Epithelial cell of prostate (primary cell): ENCODE measurements at regions not wholly inside any gene's neighbourhood (a gene's known extent, or its start where the extent isn't known, plus 50 kb on each side); places are given as distances from the start of the nearest gene placed in this dataset.
"Not testable (repeated sequence)": the region's sequence is repeated elsewhere in the genome, so short reads cannot be mapped to it uniquely, and the experiment has no call there.

Experiments
- DNase-seq: peaks from one replicate; pipeline ENCODE4 v3.0.0-alpha.2; 2011; ENCODE audit warnings: low read depth, low spot score
- H3K27ac ChIP-seq: fragments of 450-650 bp; 2 replicates; pipeline ENCODE4 v1.5.1; 2017; ENCODE audit warnings: mild to moderate bottlenecking

- no peak for DNase-seq
- H3K27ac ChIP-seq: no peak overlapping the region
These were observed 212.3 kb downstream of the TRIM36 start for GRCh38 chr5:114957384-114957783.

GRCh38 chr5:114953565-114953964 is 216.1 kb downstream of the TRIM36 start:
- H3K27ac ChIP-seq: no peak overlapping the region
- no peak for DNase-seq

GRCh38 chr5:114952876-114953275 is 216.8 kb downstream of the TRIM36 start:
- DNase-seq: no peak
- H3K27ac ChIP-seq: no peak overlapping the region

GRCh38 chr5:114949756-114950155 is 220.0 kb downstream of the TRIM36 start:
- DNase-seq: no peak
- no peak overlapping the region for H3K27ac ChIP-seq

GRCh38 chr5:114948986-114949621 is 220.6 kb downstream of the TRIM36 start:
- DNase-seq: no peak

DNA sequence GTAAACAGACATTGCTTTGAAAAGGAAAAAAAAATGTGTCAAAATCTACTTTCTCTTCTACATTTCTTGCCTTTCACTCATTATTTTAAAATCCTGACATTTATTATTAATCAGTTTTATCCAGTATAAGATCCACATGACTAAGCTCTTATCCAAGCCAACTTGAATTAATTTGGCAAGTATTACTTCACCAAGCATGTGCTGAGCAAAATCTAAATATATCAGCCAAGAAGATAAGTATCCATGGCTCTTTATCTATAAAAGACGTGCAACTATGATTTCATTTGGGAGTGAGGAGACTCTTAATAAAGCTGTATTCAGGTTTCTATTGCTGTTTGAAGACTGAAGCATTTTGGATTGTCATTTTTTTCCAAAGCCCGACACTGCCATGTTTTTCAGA is 221.3 kb downstream of the TRIM36 start:
- H3K27ac ChIP-seq: no peak overlapping the region
- DNase-seq: no peak

More at GRCh38 chr5:114948986-114949621, 220.6 kb downstream of the TRIM36 start:
- no peak overlapping the region for H3K27ac ChIP-seq

DNA sequence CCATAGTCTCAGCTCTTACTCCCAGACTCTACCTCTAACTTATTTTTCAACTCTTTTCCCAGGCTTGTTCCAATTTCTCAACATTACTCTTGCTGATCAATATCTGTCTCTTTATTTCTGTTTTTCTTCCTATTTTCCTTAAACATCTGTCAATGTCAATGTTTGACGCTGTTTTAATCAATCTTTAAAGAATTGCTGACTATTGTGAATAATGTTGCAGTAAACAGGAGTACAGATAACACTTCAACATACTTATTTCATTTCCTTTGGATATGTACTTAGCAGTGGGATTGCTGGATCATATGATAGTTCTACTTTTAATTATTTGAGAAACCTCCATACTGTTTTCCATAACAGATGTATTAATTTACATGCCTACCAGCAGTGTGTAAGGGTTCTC is 229.0 kb downstream of the TRIM36 start:
- no peak overlapping the region for H3K27ac ChIP-seq

DNA sequence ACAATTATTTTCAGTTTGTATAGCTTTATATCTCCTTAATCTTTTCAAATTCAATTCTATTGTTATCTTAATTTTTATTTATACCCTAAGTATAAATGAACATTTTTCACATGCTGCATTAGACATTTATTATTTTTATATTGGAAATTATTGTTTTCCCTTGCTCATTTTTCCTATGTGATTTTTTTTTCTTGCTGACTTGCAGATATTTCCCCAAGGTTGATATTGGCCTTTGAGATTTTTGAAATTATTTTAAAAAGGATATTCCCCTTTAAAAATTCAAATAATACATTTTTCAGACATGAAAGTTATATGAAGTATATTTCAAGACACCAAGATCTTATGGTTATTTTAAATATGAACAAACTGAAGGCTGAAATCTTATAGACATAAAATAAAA is 234.2 kb downstream of the TRIM36 start:
- DNase-seq: no peak

More for the DNA sequence above, 229.0 kb downstream of the TRIM36 start:
- DNase-seq: no peak

DNA sequence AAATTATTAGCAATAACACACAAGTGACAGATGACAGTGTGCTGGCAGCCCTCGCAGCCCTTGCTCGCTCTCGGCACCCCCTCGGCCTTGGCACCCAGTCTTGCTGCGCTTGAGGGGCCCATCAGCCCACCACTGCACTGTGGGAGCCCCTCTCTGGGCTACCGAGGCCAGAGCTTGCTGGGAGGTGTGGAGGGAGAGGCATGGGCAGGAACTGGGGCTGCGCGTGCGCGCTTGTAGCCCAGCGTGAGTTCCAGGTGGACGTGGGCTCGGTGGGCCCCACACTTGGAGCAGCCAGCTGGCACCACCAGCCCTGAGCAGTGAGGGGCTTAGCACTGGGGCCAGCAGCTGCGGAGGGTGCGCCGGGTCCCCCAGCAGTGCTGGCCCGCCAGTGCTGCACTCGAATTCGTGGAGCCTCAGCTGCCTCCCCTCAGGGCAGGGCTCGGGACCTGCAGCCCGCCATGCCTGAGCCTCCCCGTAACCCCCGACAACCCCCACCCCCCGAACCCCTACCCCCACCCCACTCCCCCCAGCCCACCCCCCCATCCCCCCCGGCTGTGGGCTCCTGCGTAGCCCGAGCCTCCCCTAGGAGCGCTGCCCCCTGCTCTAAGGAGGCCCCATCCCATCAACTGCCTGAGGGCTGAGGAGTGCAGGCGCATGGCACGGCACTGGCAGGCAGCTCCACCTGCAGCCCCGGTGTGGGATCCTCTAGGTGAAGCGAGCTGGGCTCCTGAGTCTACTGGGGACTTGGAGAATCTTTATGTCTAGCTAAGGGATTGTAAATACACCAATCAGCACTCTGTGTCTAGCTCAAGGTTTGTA is 240.9 kb downstream of the TRIM36 start:
- DNase-seq: no peak
- no peak overlapping the region for H3K27ac ChIP-seq

More for the DNA sequence above, 234.2 kb downstream of the TRIM36 start:
- H3K27ac ChIP-seq: no peak overlapping the region

- H3K27ac ChIP-seq: no peak overlapping the region
- no peak for DNase-seq
These were observed 244.9 kb downstream of the TRIM36 start for GRCh38 chr5:114924769-114925168.

- DNase-seq: no peak
- no peak overlapping the region for H3K27ac ChIP-seq
These were observed 257.4 kb downstream of the TRIM36 start for GRCh38 chr5:114912189-114912920.

DNA sequence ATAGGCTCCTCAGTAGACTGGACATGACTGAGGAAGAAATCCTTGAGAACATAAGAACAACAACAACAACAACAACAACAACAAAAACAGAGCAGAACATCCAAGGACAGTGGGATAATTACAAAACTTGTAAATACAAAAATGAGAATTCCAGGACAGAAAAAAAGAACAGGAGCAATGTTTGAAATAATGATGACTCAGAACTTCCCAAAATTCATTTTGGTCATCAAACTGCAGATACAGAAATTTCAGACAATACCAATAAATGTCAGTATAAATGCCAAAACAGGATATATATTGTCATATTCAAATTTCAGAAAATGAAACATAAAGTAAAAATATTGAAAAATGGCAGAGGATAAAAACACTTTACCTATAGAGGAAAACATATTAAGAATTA is 259.0 kb downstream of the TRIM36 start:
- H3K27ac ChIP-seq: no peak overlapping the region
- no peak for DNase-seq

GRCh38 chr5:114909424-114909823 is 260.3 kb downstream of the TRIM36 start:
- no peak overlapping the region for H3K27ac ChIP-seq
- DNase-seq: no peak

DNA sequence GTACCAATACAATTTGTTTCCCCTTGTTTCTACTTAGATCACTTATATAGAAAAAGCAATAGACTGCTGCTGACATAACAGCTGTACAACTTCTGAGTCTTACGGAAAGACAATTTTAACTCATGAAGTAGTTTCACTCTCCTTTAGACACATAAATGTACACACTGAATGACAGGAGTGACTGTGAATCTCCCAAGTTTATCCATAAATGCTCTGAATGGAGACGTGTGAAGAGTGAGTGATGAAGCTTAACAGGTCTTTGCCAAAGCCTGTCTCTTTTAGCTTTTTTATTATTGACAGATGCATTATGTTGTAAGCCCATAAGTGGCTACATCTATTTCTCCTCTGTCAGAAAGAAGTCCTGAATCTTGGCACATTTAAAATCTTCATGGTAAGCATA is 265.9 kb downstream of the TRIM36 start:
- H3K27ac ChIP-seq: no peak overlapping the region
- no peak for DNase-seq

GRCh38 chr5:114898602-114899001 is 271.1 kb downstream of the TRIM36 start:
- no peak for DNase-seq
- no peak overlapping the region for H3K27ac ChIP-seq

DNA sequence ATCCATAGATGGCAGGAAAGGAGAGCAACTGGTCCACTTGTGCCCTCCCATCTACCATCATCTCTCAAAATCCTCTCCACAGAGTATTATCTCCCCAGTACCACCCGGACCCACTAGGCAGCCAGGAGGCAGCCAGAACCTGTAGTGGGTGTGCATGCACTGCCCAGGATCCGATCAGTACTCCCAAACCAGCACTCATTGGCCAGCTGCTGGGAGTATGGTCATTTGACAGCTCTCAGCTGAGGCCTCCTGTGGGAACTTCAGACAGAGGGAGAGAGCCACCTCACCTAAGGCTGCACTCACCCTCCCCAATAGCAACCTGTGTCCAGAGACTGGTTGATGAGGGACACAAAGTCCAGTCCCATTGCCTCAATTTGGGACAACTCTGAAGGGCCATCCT is 286.0 kb downstream of the TRIM36 start:
- DNase-seq: no peak
- H3K27ac ChIP-seq: no peak overlapping the region

GRCh38 chr5:114859438-114859735 is 310.3 kb downstream of the TRIM36 start:
- DNase-seq: no peak
- no peak overlapping the region for H3K27ac ChIP-seq

GRCh38 chr5:114858665-114859437 is 310.9 kb downstream of the TRIM36 start:
- DNase-seq: no peak
- no peak overlapping the region for H3K27ac ChIP-seq

DNA sequence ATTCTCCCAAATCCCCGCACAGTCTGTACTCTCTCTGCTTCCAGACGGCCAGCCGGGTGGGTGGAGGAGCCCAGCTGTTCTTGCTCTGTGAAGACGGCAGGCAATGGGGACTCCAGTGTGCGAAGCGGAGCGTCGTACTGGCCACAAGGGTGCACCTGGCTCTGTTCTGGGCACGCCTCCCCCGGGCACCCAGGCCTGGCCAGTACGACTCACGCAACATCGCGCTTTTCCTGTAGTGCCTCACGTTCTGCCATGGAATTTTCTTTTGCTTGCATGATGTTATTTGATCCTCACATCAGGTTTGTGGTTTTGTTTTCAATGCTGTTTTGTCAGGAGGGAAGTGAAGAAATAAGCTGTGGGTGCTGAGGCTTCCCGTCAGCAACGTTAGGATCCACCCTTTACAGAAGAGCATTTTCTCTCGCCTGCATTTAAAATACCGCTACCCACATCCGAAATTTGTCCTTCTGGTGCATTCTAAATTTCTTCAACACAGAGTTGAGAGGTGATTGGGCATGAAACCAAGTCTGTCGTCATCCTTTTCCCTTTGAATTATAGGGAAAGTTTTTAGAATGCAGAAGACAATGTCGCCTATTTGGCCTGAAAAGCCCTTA is 311.7 kb downstream of the TRIM36 start:
- DNase-seq: no peak
- no peak overlapping the region for H3K27ac ChIP-seq

- DNase-seq, H3K27ac ChIP-seq: not testable (repeated sequence)
These were observed 325.0 kb downstream of the TRIM36 start for GRCh38 chr5:114844711-114845110.
